Loucy (cell line): ENCODE measurements at regions not wholly inside any gene's neighbourhood (a gene's known extent, or its start where the extent isn't known, plus 50 kb on each side); places are given as distances from the start of the nearest gene placed in this dataset.
A peak's percentile ranks its signal among the peaks of the same experiment; 100 is the strongest.

Source experiments
- H2AFZ ChIP-seq: fragments of 200-600 bp; sonication (generic); 2 replicates; pipeline ENCODE4 v1.6.0; 2016; ENCODE audit warnings: antibody characterized with exemption, mild to moderate bottlenecking, low read length, moderate library complexity
- H3F3A ChIP-seq: fragments of 200-600 bp; 2 replicates; pipeline ENCODE4 v1.6.0; 2016; ENCODE audit warnings: antibody characterized with exemption, low read depth, mild to moderate bottlenecking
- H3K27me3 ChIP-seq: fragments of 200-600 bp; sonication (generic); 2 replicates; pipeline ENCODE4 v1.6.1; 2014; ENCODE audit warnings: low read length, mild to moderate bottlenecking; ENCODE audit not compliant: insufficient read depth, poor library complexity, severe bottlenecking
- H3K36me3 ChIP-seq: fragments of 200-600 bp; sonication (generic); 2 replicates; pipeline ENCODE4 v1.6.1; 2016; ENCODE audit warnings: low read length; ENCODE audit not compliant: insufficient read depth
- H3K4me1 ChIP-seq: fragments of 200-600 bp; sonication (generic); 2 replicates; pipeline ENCODE4 v1.5.1; 2014; ENCODE audit warnings: low read length, mild to moderate bottlenecking; ENCODE audit not compliant: insufficient read depth, poor library complexity, severe bottlenecking
- H3K4me2 ChIP-seq: fragments of 200-600 bp; sonication (generic); 2 replicates; pipeline ENCODE4 v1.6.0; 2014; ENCODE audit warnings: antibody characterized with exemption, low read length, low read depth, mild to moderate bottlenecking; ENCODE audit not compliant: poor library complexity, severe bottlenecking
- H3K4me3 ChIP-seq: fragments of 200-600 bp; sonication (generic); 2 replicates; pipeline ENCODE4 v1.5.1; 2014; ENCODE audit warnings: low read length, mild to moderate bottlenecking, mixed read lengths; ENCODE audit not compliant: poor library complexity, severe bottlenecking
- H3K79me2 ChIP-seq: fragments of 200-600 bp; sonication (generic); 2 replicates; pipeline ENCODE4 v1.6.1; 2014; ENCODE audit warnings: low read length; ENCODE audit not compliant: insufficient read depth
- H3K9ac ChIP-seq: fragments of 200-600 bp; sonication (generic); 2 replicates; pipeline ENCODE4 v1.6.0; 2014; ENCODE audit warnings: mild to moderate bottlenecking, low read depth, low read length, moderate library complexity; ENCODE audit not compliant: poor library complexity, severe bottlenecking
- H3K9me2 ChIP-seq: fragments of 200-600 bp; sonication (generic); replicated peaks from 2 replicates; pipeline ENCODE4 v1.6.1; 2016; ENCODE audit warnings: low read depth, low read length, mixed read lengths
- H3K9me3 ChIP-seq: fragments of 200-600 bp; sonication (generic); 2 replicates; pipeline ENCODE4 v1.6.1; 2014; ENCODE audit warnings: mild to moderate bottlenecking, antibody characterized with exemption, low read length, low read depth; ENCODE audit not compliant: insufficient read depth
- H4K20me1 ChIP-seq: fragments of 200-600 bp; sonication (generic); 2 replicates; pipeline ENCODE4 v1.6.0; 2014; ENCODE audit warnings: antibody characterized with exemption, low read length, mild to moderate bottlenecking; ENCODE audit not compliant: insufficient read depth, poor library complexity, severe bottlenecking
- CTCF ChIP-seq: fragments of 200-600 bp; sonication (generic); conservative IDR thresholded peaks from 2 replicates; pipeline ENCODE4 v1.5.1; 2014; ENCODE audit warnings: mild to moderate bottlenecking, antibody characterized with exemption, low read length
- EZH2phosphoT487 ChIP-seq: fragments of 200-600 bp; IDR thresholded peaks from 2 replicates; pipeline ENCODE4 v1.6.1; 2018; ENCODE audit warnings: antibody characterized with exemption, mild to moderate bottlenecking, moderate library complexity, borderline replicate concordance

- H3K79me2 ChIP-seq, result no peaks in the 10 kb centered on the region
- 0 out of 2 replicates have a peak overlapping the region, but pooled peaks have one; percentile 25 for H2AFZ ChIP-seq
- no peaks in the 10 kb centered on the region for H3K9me2 ChIP-seq
- no peaks in the 10 kb centered on the region for H3K36me3 ChIP-seq
- no peaks in the 10 kb centered on the region for H3F3A ChIP-seq
- H3K4me2 ChIP-seq, result peak overlapping the region; percentile 30
- H3K9ac ChIP-seq, result no peak overlapping the region
- no peak overlapping the region for H3K4me3 ChIP-seq
- H3K27me3 ChIP-seq, result no peaks in the 10 kb centered on the region
- no peak for TF ChIP-seq EZH2phosphoT487
- no peak for TF ChIP-seq CTCF
- H4K20me1 ChIP-seq, result no peaks in the 10 kb centered on the region
- peaks cover 29% of the 10 kb centered on the region for H3K4me1 ChIP-seq
- no peaks in the 10 kb centered on the region for H3K9me3 ChIP-seq
Measured at GRCh38 chr7:17010637-17011300, 129.0 kb upstream of the AGR3 start.

- no peak for TF ChIP-seq CTCF
- H3K36me3 ChIP-seq, result no peaks in the 10 kb centered on the region
- no peaks in the 10 kb centered on the region for H4K20me1 ChIP-seq
- no peak overlapping the region for H3K9ac ChIP-seq
- peaks cover 37% of the 10 kb centered on the region for H3K4me1 ChIP-seq
- H3F3A ChIP-seq, result peaks cover 6% of the 10 kb centered on the region; the same call in 1 of the 2 replicates
- H2AFZ ChIP-seq, result peak overlapping the region; percentile 48; the same call in 1 of the 2 replicates
- no peaks in the 10 kb centered on the region for H3K79me2 ChIP-seq
- no peaks in the 10 kb centered on the region for H3K9me3 ChIP-seq
- H3K9me2 ChIP-seq, result no peaks in the 10 kb centered on the region
- H3K27me3 ChIP-seq, result no peaks in the 10 kb centered on the region
- no peak overlapping the region for H3K4me2 ChIP-seq
- no peak overlapping the region for H3K4me3 ChIP-seq
Measured at GRCh38 chr7:17013204-17013603, 131.4 kb upstream of the AGR3 start.

GRCh38 chr7:17014686-17015085, 132.9 kb upstream of the AGR3 start:
- Histone ChIP-seq H3K9me2 (no peaks in the 10 kb centered on the region), H3K9me3 (no peaks in the 10 kb centered on the region), H2AFZ (no peak overlapping the region), H3K9ac (no peak overlapping the region), H3K4me1 (peaks cover 31% of the 10 kb centered on the region), H4K20me1 (no peaks in the 10 kb centered on the region), H3F3A (peaks cover 6% of the 10 kb centered on the region; the same call in 1 of the 2 replicates), H3K4me2 (no peak overlapping the region), H3K36me3 (no peaks in the 10 kb centered on the region), H3K27me3 (no peaks in the 10 kb centered on the region), H3K79me2 (no peaks in the 10 kb centered on the region), H3K4me3 (no peak overlapping the region)
- TF ChIP-seq EZH2phosphoT487 (no peak), CTCF (no peak)
